IMR-90 (cell line): ENCODE measurements at regions not wholly inside any gene's neighbourhood (a gene's known extent, or its start where the extent isn't known, plus 50 kb on each side); places are given as distances from the start of the nearest gene placed in this dataset.

Experiments
- CTCF ChIP-seq: conservative IDR thresholded peaks from 2 replicates; pipeline ENCODE4 v1.5.1; 2012; ENCODE audit warnings: mild to moderate bottlenecking, low read depth, low read length, improper control_type of control experiment
- FOS ChIP-seq: fragments of 150-350 bp; IDR thresholded peaks from 2 replicates; pipeline ENCODE4 v1.6.1; 2016; ENCODE audit warnings: low read depth, low read length
- MAFK ChIP-seq: IDR thresholded peaks from 2 replicates; pipeline ENCODE4 v1.6.1; 2012; ENCODE audit warnings: low read depth, low read length, improper control_type of control experiment
- MXI1 ChIP-seq: IDR thresholded peaks from 2 replicates; pipeline ENCODE4 v1.6.1; 2012; ENCODE audit warnings: low read depth, mild to moderate bottlenecking, low read length, moderate library complexity, borderline replicate concordance
- NFE2L2 ChIP-seq: fragments of 150-350 bp; IDR thresholded peaks from 2 replicates; pipeline ENCODE4 v1.6.1; 2016; ENCODE audit warnings: low read depth, mild to moderate bottlenecking, low read length
- POLR2A ChIP-seq: IDR thresholded peaks from 2 replicates; pipeline ENCODE4 v1.6.1; 2012; ENCODE audit warnings: mild to moderate bottlenecking, low read depth, low read length
- RCOR1 ChIP-seq: IDR thresholded peaks from 2 replicates; pipeline ENCODE4 v1.6.1; 2012; ENCODE audit warnings: mild to moderate bottlenecking, low read length, improper control_type of control experiment; ENCODE audit not compliant: insufficient replicate concordance
- USF2 ChIP-seq: fragments of 150-350 bp; IDR thresholded peaks from 2 replicates; pipeline ENCODE4 v1.6.1; 2017; ENCODE audit warnings: mild to moderate bottlenecking, antibody characterized with exemption, low read length, low read depth

GRCh38 chr4:141560056-141560455, 76.3 kb upstream of the IL15 start:
- TF ChIP-seq CTCF (no peak), MAFK (no peak), USF2 (no peak), MXI1 (no peak), NFE2L2 (no peak), RCOR1 (no peak), FOS (no peak), POLR2A (no peak)
